ENCODE measurements at regions not wholly inside any gene's neighbourhood (a gene's known extent, or its start where the extent isn't known, plus 50 kb on each side); places are given as distances from the start of the nearest gene placed in this dataset.

GRCh38 chr13:75050419-75051046, 431.4 kb downstream of the TBC1D4 start:
- ATAC-seq (no peak), DNase-seq (ENCODE audit: low spot score) (no peak)
- Mint-ChIP-seq H3K36me3 (no peaks in the 10 kb centered on the region), H3K27me3 (ENCODE audit: low read depth) (peaks cover 2% of the 10 kb centered on the region; the same call in 1 of the 2 replicates), H3K27ac (no peak overlapping the region), H3K9me3 (no peaks in the 10 kb centered on the region), H3K4me1 (peaks cover 6% of the 10 kb centered on the region), H3K4me3 (no peak overlapping the region)
- TF ChIP-seq TCF7 (CRISPR knock-in tag; IDR thresholded peaks at IDR 0.05; ENCODE audit: low read depth) (no peak), ATF1 (CRISPR knock-in tag; IDR thresholded peaks at IDR 0.05) (no peak), CBFB (CRISPR knock-in tag; IDR thresholded peaks at IDR 0.05; ENCODE audit: low read depth) (no peak), FOXP4 (CRISPR knock-in tag; IDR thresholded peaks at IDR 0.05) (no peak)
- ChIA-PET CTCF (interaction anchor here (0.7 to 1.1 kb wide), 3 partner anchors 155 to 207 kb away, joined by 3 to 4 read pairs (median 3); no protein-coding TSS in a partner anchor), POLR2A (no interaction called here)

GRCh38 chr13:75049735-75050335, 432.1 kb downstream of the TBC1D4 start:
- ChIA-PET POLR2A (no interaction called here), CTCF (interaction anchor here (0.7 to 1.1 kb wide), 3 partner anchors 154 to 208 kb away, joined by 3 to 4 read pairs (median 3); no protein-coding TSS in a partner anchor)
- Mint-ChIP-seq H3K36me3 (no peaks in the 10 kb centered on the region), H3K4me3 (no peak overlapping the region), H3K27ac (no peak overlapping the region), H3K4me1 (peaks cover 6% of the 10 kb centered on the region), H3K9me3 (no peaks in the 10 kb centered on the region), H3K27me3 (ENCODE audit: low read depth) (peaks cover 2% of the 10 kb centered on the region; the same call in 1 of the 2 replicates)
- no peak for ATAC-seq
- DNase-seq (ENCODE audit: low spot score): no peak
- TF ChIP-seq ARID4B (CRISPR knock-in tag; IDR thresholded peaks at IDR 0.05; ENCODE audit: borderline replicate concordance) (no peak), FOXP4 (CRISPR knock-in tag; IDR thresholded peaks at IDR 0.05) (no peak), TEAD1 (CRISPR knock-in tag; IDR thresholded peaks at IDR 0.05) (no peak), STAT6 (CRISPR knock-in tag; conservative IDR thresholded peaks at IDR 0.05; ENCODE audit: low read depth) (no peak), E2F4 (CRISPR knock-in tag; IDR thresholded peaks at IDR 0.05; ENCODE audit: borderline replicate concordance, low read depth) (no peak), JUN (CRISPR knock-in tag; IDR thresholded peaks at IDR 0.05) (no peak), FOXP1 (CRISPR knock-in tag; IDR thresholded peaks at IDR 0.05; ENCODE audit: borderline replicate concordance) (no peak), FOXK1 (CRISPR knock-in tag; IDR thresholded peaks at IDR 0.05) (no peak), ZBTB21 (CRISPR knock-in tag; IDR thresholded peaks at IDR 0.05; ENCODE audit: borderline replicate concordance) (no peak), NR3C1 (CRISPR knock-in tag; conservative IDR thresholded peaks at IDR 0.05; ENCODE audit: low read depth) (no peak), MLX (CRISPR knock-in tag; IDR thresholded peaks at IDR 0.05) (no peak), ATF6 (CRISPR knock-in tag; IDR thresholded peaks at IDR 0.05) (no peak)

All from WTC11 (cell line).